ENCODE measurements at regions not wholly inside any gene's neighbourhood (a gene's known extent, or its start where the extent isn't known, plus 50 kb on each side); places are given as distances from the start of the nearest gene placed in this dataset.

DNA sequence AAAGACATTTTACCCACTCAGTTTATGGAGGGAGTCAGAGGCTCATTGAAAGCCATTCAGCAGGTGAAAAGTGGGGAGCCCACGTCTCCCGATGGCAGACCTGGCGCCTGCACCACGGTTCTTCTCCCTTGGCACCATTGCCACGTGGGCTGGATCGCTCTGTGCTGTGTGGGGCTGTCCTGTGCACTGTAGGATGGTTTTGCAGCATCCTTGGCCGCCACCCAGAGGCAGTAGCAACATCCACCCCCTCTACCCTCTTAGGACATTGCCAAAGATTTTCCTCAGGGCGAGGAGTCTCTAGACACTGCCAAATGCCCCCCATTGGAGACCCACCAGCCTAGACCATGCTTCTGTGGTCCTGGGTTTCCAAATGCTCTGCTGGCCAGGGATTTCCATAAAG, 60.2 kb downstream of the SYNE3 start:
- CTCF ChIA-PET: no interaction called here
- no peak overlapping the region for H3K27ac ChIP-seq (ENCODE audit: extremely low read depth, low read depth, low read length)
- H3K4me1 ChIP-seq (ENCODE audit: control insufficient read depth, insufficient read depth, low read length): peaks cover 6% of the 10 kb centered on the region; the same call in 1 of the 2 replicates
- no peaks in the 10 kb centered on the region for H3K9me3 ChIP-seq (ENCODE audit: control insufficient read depth, insufficient read depth, low read depth, low read length)
- POLR2A ChIA-PET: no interaction called here
- H3K36me3 ChIP-seq (ENCODE audit: control insufficient read depth in 2 of 2, insufficient read depth in 1 of 2, low read length in 2 of 2): no peaks in the 10 kb centered on the region
- H3K4me3 ChIP-seq (ENCODE audit: low read depth, low read length): no peak overlapping the region
- TF ChIP-seq, protein P1, sequence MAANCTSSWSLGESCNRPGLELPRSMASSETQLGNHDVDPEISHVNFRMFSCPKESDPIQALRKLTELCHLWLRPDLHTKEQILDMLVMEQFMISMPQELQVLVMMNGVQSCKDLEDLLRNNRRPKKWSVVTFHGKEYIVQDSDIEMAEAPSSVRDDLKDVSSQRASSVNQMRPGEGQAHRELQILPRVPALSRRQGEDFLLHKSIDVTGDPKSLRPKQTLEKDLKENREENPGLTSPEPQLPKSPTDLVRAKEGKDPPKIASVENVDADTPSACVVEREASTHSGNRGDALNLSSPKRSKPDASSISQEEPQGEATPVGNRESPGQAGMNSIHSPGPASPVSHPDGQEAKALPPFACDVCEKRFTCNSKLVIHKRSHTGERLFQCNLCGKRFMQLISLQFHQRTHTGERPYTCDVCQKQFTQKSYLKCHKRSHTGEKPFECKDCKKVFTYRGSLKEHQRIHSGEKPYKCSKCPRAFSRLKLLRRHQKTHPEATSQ (tag by site-specific recombination; IDR thresholded peaks at IDR 0.05): no peak
- no peak for TF ChIP-seq ZNF266 (tag by site-specific recombination; IDR thresholded peaks at IDR 0.05; ENCODE audit: low read depth)
- TF ChIP-seq, protein P2, sequence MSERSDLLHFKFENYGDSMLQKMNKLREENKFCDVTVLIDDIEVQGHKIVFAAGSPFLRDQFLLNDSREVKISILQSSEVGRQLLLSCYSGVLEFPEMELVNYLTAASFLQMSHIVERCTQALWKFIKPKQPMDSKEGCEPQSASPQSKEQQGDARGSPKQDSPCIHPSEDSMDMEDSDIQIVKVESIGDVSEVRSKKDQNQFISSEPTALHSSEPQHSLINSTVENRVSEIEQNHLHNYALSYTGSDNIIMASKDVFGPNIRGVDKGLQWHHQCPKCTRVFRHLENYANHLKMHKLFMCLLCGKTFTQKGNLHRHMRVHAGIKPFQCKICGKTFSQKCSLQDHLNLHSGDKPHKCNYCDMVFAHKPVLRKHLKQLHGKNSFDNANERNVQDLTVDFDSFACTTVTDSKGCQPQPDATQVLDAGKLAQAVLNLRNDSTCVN (tag by site-specific recombination; optimal IDR thresholded peaks at IDR 0.05): no peak
- no peak for TF ChIP-seq ZNF837 (tag by site-specific recombination; IDR thresholded peaks at IDR 0.05)
- no peak for TF ChIP-seq BCL11A (tag by site-specific recombination; IDR thresholded peaks at IDR 0.05; ENCODE audit: low read depth)
- no peak for TF ChIP-seq SP3 (tag by site-specific recombination; IDR thresholded peaks at IDR 0.05)
- no peak for TF ChIP-seq EGR2 (tag by site-specific recombination; IDR thresholded peaks at IDR 0.05; ENCODE audit: low read depth)
- TF ChIP-seq ZSCAN30 (tag by site-specific recombination; IDR thresholded peaks at IDR 0.05): no peak
- no peak for TF ChIP-seq ZNF544 (tag by site-specific recombination; IDR thresholded peaks at IDR 0.05)
- TF ChIP-seq GLI4 (tag by site-specific recombination; IDR thresholded peaks at IDR 0.05): no peak
- no peak for TF ChIP-seq ZNF585B (tag by site-specific recombination; IDR thresholded peaks at IDR 0.05)
- no peak for TF ChIP-seq ZNF157 (tag by site-specific recombination; IDR thresholded peaks at IDR 0.05)

DNA sequence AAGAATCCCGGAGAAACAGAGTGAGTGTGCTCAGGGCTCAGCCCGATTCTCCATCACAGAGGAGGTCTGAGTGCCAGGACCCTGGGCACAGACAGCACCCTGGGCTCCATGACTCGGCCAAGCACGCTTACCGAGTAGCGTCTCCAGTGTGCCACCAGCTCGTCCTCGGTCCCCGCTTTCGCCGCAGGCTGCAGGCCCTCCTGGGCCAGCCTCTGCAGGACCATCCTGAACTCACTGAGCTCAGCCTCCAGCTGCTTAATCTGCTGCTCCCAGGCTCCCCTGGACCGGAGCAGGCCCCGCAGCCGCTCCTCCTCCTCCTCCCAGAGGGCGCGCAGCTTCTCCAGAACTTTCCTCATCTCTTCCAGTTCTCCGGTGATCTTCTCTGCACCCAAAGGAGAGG, 61.2 kb downstream of the SYNE3 start:
- CTCF ChIA-PET: interaction anchor here (5.3 kb wide), 1 partner anchor 12 kb away, joined by 40 read pairs; no protein-coding TSS in a partner anchor
- POLR2A ChIA-PET: no interaction called here
- TF ChIP-seq, protein P3, sequence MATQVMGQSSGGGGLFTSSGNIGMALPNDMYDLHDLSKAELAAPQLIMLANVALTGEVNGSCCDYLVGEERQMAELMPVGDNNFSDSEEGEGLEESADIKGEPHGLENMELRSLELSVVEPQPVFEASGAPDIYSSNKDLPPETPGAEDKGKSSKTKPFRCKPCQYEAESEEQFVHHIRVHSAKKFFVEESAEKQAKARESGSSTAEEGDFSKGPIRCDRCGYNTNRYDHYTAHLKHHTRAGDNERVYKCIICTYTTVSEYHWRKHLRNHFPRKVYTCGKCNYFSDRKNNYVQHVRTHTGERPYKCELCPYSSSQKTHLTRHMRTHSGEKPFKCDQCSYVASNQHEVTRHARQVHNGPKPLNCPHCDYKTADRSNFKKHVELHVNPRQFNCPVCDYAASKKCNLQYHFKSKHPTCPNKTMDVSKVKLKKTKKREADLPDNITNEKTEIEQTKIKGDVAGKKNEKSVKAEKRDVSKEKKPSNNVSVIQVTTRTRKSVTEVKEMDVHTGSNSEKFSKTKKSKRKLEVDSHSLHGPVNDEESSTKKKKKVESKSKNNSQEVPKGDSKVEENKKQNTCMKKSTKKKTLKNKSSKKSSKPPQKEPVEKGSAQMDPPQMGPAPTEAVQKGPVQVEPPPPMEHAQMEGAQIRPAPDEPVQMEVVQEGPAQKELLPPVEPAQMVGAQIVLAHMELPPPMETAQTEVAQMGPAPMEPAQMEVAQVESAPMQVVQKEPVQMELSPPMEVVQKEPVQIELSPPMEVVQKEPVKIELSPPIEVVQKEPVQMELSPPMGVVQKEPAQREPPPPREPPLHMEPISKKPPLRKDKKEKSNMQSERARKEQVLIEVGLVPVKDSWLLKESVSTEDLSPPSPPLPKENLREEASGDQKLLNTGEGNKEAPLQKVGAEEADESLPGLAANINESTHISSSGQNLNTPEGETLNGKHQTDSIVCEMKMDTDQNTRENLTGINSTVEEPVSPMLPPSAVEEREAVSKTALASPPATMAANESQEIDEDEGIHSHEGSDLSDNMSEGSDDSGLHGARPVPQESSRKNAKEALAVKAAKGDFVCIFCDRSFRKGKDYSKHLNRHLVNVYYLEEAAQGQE (tag by site-specific recombination; IDR thresholded peaks at IDR 0.05): no peak

DNA sequence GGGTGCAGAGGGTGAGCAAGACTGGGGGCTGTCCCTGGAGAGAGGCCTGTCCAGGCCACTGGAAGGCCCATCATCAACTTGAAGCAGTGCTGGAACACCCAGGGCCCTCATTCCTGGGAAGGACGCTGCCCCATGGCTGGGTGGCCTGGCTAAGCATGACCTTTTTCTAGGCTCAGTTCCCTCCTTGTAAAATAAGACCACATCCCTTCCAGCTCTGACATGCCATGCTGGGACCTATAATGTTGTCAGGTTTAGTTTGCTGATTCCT, 62.8 kb downstream of the SYNE3 start:
- no peak overlapping the region for H3K27ac ChIP-seq (ENCODE audit: extremely low read depth, low read depth, low read length)
- H3K9me3 ChIP-seq (ENCODE audit: control insufficient read depth, insufficient read depth, low read depth, low read length): no peaks in the 10 kb centered on the region
- H3K4me1 ChIP-seq (ENCODE audit: control insufficient read depth, insufficient read depth, low read length): no peaks in the 10 kb centered on the region
- ChIA-PET CTCF (interaction anchor here (0.6 to 5.3 kb wide), 5 partner anchors 10 to 82 kb away, joined by 3 to 40 read pairs (median 11); no protein-coding TSS in a partner anchor), POLR2A (no interaction called here)
- H3K4me3 ChIP-seq (ENCODE audit: low read depth, low read length): no peak overlapping the region
- H3K36me3 ChIP-seq (ENCODE audit: control insufficient read depth in 2 of 2, insufficient read depth in 1 of 2, low read length in 2 of 2): peaks cover 0 to 7% of the 10 kb centered on the region in 2 experiments; a peak in 1 of 3 replicates
- no peak for TF ChIP-seq ZNF157 (tag by site-specific recombination; IDR thresholded peaks at IDR 0.05)
- TF ChIP-seq ZNF174 (tag by site-specific recombination; IDR thresholded peaks at IDR 0.05): no peak
- TF ChIP-seq SP3 (tag by site-specific recombination; IDR thresholded peaks at IDR 0.05): no peak
- no peak for TF ChIP-seq ZNF23 (tag by site-specific recombination; IDR thresholded peaks at IDR 0.05; ENCODE audit: borderline replicate concordance)
- TF ChIP-seq OSR2 (tag by site-specific recombination; IDR thresholded peaks at IDR 0.05): no peak
- no peak for TF ChIP-seq HOXC10 (CRISPR knock-in tag; IDR thresholded peaks at IDR 0.05)
- no peak for TF ChIP-seq ZBTB20 (tag by site-specific recombination; IDR thresholded peaks at IDR 0.05)
- TF ChIP-seq SALL2 (tag by site-specific recombination; IDR thresholded peaks at IDR 0.05; ENCODE audit: borderline replicate concordance): no peak
- no peak for TF ChIP-seq ZNF292 (tag by site-specific recombination; IDR thresholded peaks at IDR 0.05; ENCODE audit: borderline replicate concordance, low read depth)
- TF ChIP-seq ZFP3 (tag by site-specific recombination; IDR thresholded peaks at IDR 0.05; ENCODE audit: low read depth): no peak
- TF ChIP-seq, protein P4, sequence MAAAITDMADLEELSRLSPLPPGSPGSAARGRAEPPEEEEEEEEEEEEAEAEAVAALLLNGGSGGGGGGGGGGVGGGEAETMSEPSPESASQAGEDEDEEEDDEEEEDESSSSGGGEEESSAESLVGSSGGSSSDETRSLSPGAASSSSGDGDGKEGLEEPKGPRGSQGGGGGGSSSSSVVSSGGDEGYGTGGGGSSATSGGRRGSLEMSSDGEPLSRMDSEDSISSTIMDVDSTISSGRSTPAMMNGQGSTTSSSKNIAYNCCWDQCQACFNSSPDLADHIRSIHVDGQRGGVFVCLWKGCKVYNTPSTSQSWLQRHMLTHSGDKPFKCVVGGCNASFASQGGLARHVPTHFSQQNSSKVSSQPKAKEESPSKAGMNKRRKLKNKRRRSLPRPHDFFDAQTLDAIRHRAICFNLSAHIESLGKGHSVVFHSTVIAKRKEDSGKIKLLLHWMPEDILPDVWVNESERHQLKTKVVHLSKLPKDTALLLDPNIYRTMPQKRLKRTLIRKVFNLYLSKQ (tag by site-specific recombination; IDR thresholded peaks at IDR 0.05; ENCODE audit: borderline replicate concordance): no peak

More for the DNA sequence above, 61.2 kb downstream of the SYNE3 start:
- Histone ChIP-seq H3K27ac (ENCODE audit: extremely low read depth, low read depth, low read length) (no peak overlapping the region), H3K36me3 (ENCODE audit: control insufficient read depth in 2 of 2, insufficient read depth in 1 of 2, low read length in 2 of 2) (no peaks in the 10 kb centered on the region), H3K4me1 (ENCODE audit: control insufficient read depth, insufficient read depth, low read length) (no peaks in the 10 kb centered on the region), H3K9me3 (ENCODE audit: control insufficient read depth, insufficient read depth, low read depth, low read length) (no peaks in the 10 kb centered on the region), H3K4me3 (ENCODE audit: low read depth, low read length) (no peak overlapping the region)

Data from HEK293 (cell line).